K562 (cell line): ENCODE measurements at regions not wholly inside any gene's neighbourhood (a gene's known extent, or its start where the extent isn't known, plus 50 kb on each side); places are given as distances from the start of the nearest gene placed in this dataset.
A peak's percentile ranks its signal among the peaks of the same experiment; 100 is the strongest.

ENCODE experiments used
- ATAC-seq: fragments of 200-7000 bp; cut with Tn5 transposase; 3 replicates; pipeline ENCODE4 v1.9.1; 2020; ENCODE audit warnings: moderate library complexity
- BruUV-seq: library from RNA; stranded (reverse); fragments of 400-500 nt; replicated peaks from 2 replicates; lab custom pipeline; 2021; lab: Mats Ljungman, UMichigan
- CTCF ChIA-PET: fragments of 300-600 bp; formaldehyde crosslinking; extraction: SDS; loops from one replicate; lab custom pipeline; 2021; ENCODE audit warnings: low intra/inter-chr PET ratio; lab: Yijun Ruan, JAX
- POLR2A ChIA-PET: fragments of 300-600, 350-650 bp; sonication (Branson Sonifier 250); formaldehyde crosslinking; extraction: SDS; loops from one replicate; lab custom pipeline; 2021; ENCODE audit warnings: antibody characterized with exemption, inconsistent platforms; lab: Yijun Ruan, JAX
- DNase-seq, 4 experiments: peaks; one replicate each; pipeline versions ENCODE4 v3.0.0 to v3.0.0-alpha.2; 2011 to 2018; ENCODE audit warnings: low spot score in 3 of 4, mixed read lengths in 3 of 4; ENCODE audit errors: extremely low read depth in 1 of 4
- FAIRE-seq: peaks from 2 replicates; lab custom pipeline; 2011; peaks lifted over from hg19 to GRCh38; lab: Jason Lieb, UNC
- H2AFZ ChIP-seq: 2 replicates; pipeline ENCODE4 v1.6.0; 2011; ENCODE audit warnings: low read depth, low read length, control low read depth, inconsistent platforms
- H3K27ac ChIP-seq: fragments of 200-600 bp; 3 replicates; pipeline ENCODE4 v1.8.0; 2011; ENCODE audit warnings: low read depth, mild to moderate bottlenecking, control low read depth, inconsistent platforms, low read length, moderate library complexity, mixed read lengths; ENCODE audit errors: extremely low read depth
- H3K27me3 ChIP-seq, 2 experiments: fragments of 300-600 bp in 1 of 2; 2 replicates in 1 of 2; 3 replicates in 1 of 2; pipeline versions ENCODE4 v1.6.0 to v1.8.0; 2011; ENCODE audit warnings: inconsistent platforms in 2 of 2, low read length in 2 of 2, mild to moderate bottlenecking in 1 of 2, mixed read lengths in 1 of 2, moderate library complexity in 1 of 2; ENCODE audit not compliant: control insufficient read depth in 2 of 2, insufficient read depth in 2 of 2
- H3K36me3 ChIP-seq: fragments of 300-600 bp; 3 replicates; pipeline ENCODE4 v1.8.0; 2011; ENCODE audit warnings: mild to moderate bottlenecking, low read length, inconsistent platforms; ENCODE audit not compliant: control insufficient read depth, insufficient read depth
- H3K4me1 ChIP-seq, 2 experiments: fragments of 200-600 bp in 1 of 2; replicated peaks in 1 of 2; 2 replicates in 1 of 2; 3 replicates in 1 of 2; pipeline versions ENCODE4 v1.5.1 to v1.8.0; 2011; ENCODE audit warnings: inconsistent platforms in 2 of 2, low read length in 2 of 2, mild to moderate bottlenecking in 1 of 2, mixed read lengths in 1 of 2, moderate library complexity in 1 of 2; ENCODE audit not compliant: control insufficient read depth in 2 of 2, insufficient read depth in 2 of 2
- H3K4me2 ChIP-seq: 2 replicates; pipeline ENCODE4 v1.6.1; 2011; ENCODE audit warnings: low read length, control low read depth, inconsistent platforms, mixed read lengths; ENCODE audit not compliant: insufficient read depth
- H3K4me3 ChIP-seq: fragments of 200-600 bp; sonication (generic), shearing (Covaris generic); 2 replicates; pipeline ENCODE4 v1.5.1; 2016; ENCODE audit warnings: control low read depth, inconsistent platforms
- H3K79me2 ChIP-seq: fragments of 200-600 bp; 3 replicates; pipeline ENCODE4 v1.8.0; 2011; ENCODE audit warnings: low read length, inconsistent platforms; ENCODE audit not compliant: control insufficient read depth, insufficient read depth
- H3K9ac ChIP-seq, 2 experiments: 2 replicates each; pipeline versions ENCODE4 v1.6.0 to v1.6.1; 2011; ENCODE audit warnings: low read depth in 2 of 2, low read length in 2 of 2, control low read depth in 1 of 2, inconsistent platforms in 1 of 2, mild to moderate bottlenecking in 1 of 2, mixed read lengths in 1 of 2; ENCODE audit not compliant: insufficient read depth in 1 of 2
- H3K9me1 ChIP-seq: one replicate; pipeline ENCODE4 v1.6.0; 2011; ENCODE audit warnings: inconsistent platforms, mild to moderate bottlenecking, low read length, moderate library complexity; ENCODE audit not compliant: control insufficient read depth, insufficient read depth
- H3K9me3 ChIP-seq: replicated peaks from 2 replicates; pipeline ENCODE4 v1.5.1; 2011; ENCODE audit warnings: low read depth, low read length, inconsistent platforms; ENCODE audit not compliant: control insufficient read depth, insufficient read depth
- H4K20me1 ChIP-seq: replicated peaks from 2 replicates; pipeline ENCODE4 v1.6.1; 2011; ENCODE audit warnings: low read length, inconsistent platforms, mixed read lengths; ENCODE audit not compliant: control insufficient read depth, insufficient read depth
- ADNP ChIP-seq: fragments of 200-800 bp; sonication (Bioruptor generic); IDR thresholded peaks from 2 replicates; pipeline ENCODE4 v1.6.1; 2016; ENCODE audit warnings: missing genetic modification characterization, missing compliant biosample characterization
- BCOR ChIP-seq: fragments of 450-650 bp; IDR thresholded peaks from 2 replicates; pipeline ENCODE4 v1.6.1; 2016
- E2F5 ChIP-seq: sonication (generic); formaldehyde crosslinking; IDR thresholded peaks from 2 replicates; pipeline ENCODE4 v1.8.0; 2022; ENCODE audit warnings: mild to moderate bottlenecking, missing genetic modification reagents
- HDAC2 ChIP-seq: fragments of 450-650 bp; IDR thresholded peaks from 2 replicates; pipeline ENCODE4 v1.6.1; 2016; ENCODE audit warnings: mild to moderate bottlenecking
- RBM25 ChIP-seq: fragments of 200-400 bp; formaldehyde crosslinking; IDR thresholded peaks from 2 replicates; pipeline ENCODE4 v1.6.1; 2018; ENCODE audit warnings: low read length, low read depth, moderate library complexity; ENCODE audit not compliant: severe bottlenecking
- ZFP36 ChIP-seq: fragments of 150-350 bp; IDR thresholded peaks from 2 replicates; pipeline ENCODE4 v1.6.1; 2018; ENCODE audit warnings: low read length, low read depth; ENCODE audit not compliant: partially characterized antibody
- ZNF23 ChIP-seq: fragments of 250-450 bp; sonication (Bioruptor Pico); IDR thresholded peaks from 2 replicates; pipeline ENCODE4 v1.4.0; 2020; ENCODE audit warnings: mild to moderate bottlenecking
- WGBS: fragments of 100-300 bp; shearing (Covaris generic); methylation state at CpG from one replicate; pipeline ENCODE4 v1.1.6; 2016; ENCODE audit warnings: low coverage, mixed read lengths; ENCODE audit not compliant: insufficient coverage; ENCODE audit errors: missing lambda C conversion rate; 5-methylcytosine and 5-hydroxymethylcytosine counted together
- in situ Hi-C: fragments of 300-500 bp; cut with MboI; formaldehyde crosslinking; loops from 4 replicates; pipeline ENCODE4 v1.15.0; 2018; ENCODE audit warnings: inconsistent platforms, mixed read lengths
- intact Hi-C: fragments of 100-400 bp; cut with micrococcal nuclease; formaldehyde crosslinking; loops from 2 replicates; pipeline ENCODE4 v1.14.2; 2022

- WGBS, result 58% methylated on average over 2 of the region's 2 CpGs
- no peak for FAIRE-seq
Measured at GRCh38 chrX:109920868-109921267, 82.0 kb upstream of the TMEM164 start.

More at GRCh38 chrX:109920868-109921267, 82.0 kb upstream of the TMEM164 start:
- ATAC-seq, result no peak
- no peak overlapping the region for H3K4me3 ChIP-seq
- H2AFZ ChIP-seq, result peak overlapping the region; percentile 23; the same call in 1 of the 2 replicates
- BruUV-seq, result no TSS peak
- H3K9me1 ChIP-seq, result no peaks in the 10 kb centered on the region
- in situ Hi-C loops, result loop anchor here (25.0 kb wide), 1 partner anchor 491 kb away; no protein-coding TSS in a partner anchor
- H3K9me3 ChIP-seq, result no peaks in the 10 kb centered on the region
- TF ChIP-seq ZNF23 (no peak), E2F5 (CRISPR knock-in tag) (no peak), RBM25 (peak; percentile 94), BCOR (peak; percentile 75), ADNP (peak; percentile 64; the same call in 1 of the 2 replicates), ZFP36 (peak; percentile 61), HDAC2 (0 out of 2 replicates have a peak, but pooled peaks have one; percentile 29)
- no peaks in the 10 kb centered on the region for H3K27me3 ChIP-seq
- no peaks in the 10 kb centered on the region for H4K20me1 ChIP-seq
- H3K36me3 ChIP-seq, result no peaks in the 10 kb centered on the region
- POLR2A ChIA-PET, result interaction anchor here (1.1 kb wide), 1 partner anchor 16 kb away, joined by 3 read pairs; no protein-coding TSS in a partner anchor
- DNase-seq, result no peak
- intact Hi-C loops, result loop anchor here (5.0 kb wide), 1 partner anchor 81 kb away; the partner anchor contains the start of gene TMEM164
- no peaks in the 10 kb centered on the region for H3K79me2 ChIP-seq
- CTCF ChIA-PET, result no interaction called here
- H3K27ac ChIP-seq, result no peak overlapping the region
- no peak overlapping the region for H3K9ac ChIP-seq
- H3K4me1 ChIP-seq, result peaks cover 0 to 5% of the 10 kb centered on the region in 2 experiments; a peak in 2 of 5 replicates
- no peak overlapping the region for H3K4me2 ChIP-seq
